Mesenchymal stem cell (in vitro differentiated cells and primary cell): ENCODE measurements at regions not wholly inside any gene's neighbourhood (a gene's known extent, or its start where the extent isn't known, plus 50 kb on each side); places are given as distances from the start of the nearest gene placed in this dataset.
"Not testable (repeated sequence)": the region's sequence is repeated elsewhere in the genome, so short reads cannot be mapped to it uniquely, and the experiment has no call there.

ENCODE experiments used
- DNase-seq: peaks from one replicate; pipeline ENCODE4 v3.0.0-alpha.2; 2013
- H2AFZ ChIP-seq: one replicate; pipeline ENCODE4 v1.6.1; 2013; ENCODE audit warnings: low read depth, mild to moderate bottlenecking, control low read depth, inconsistent platforms, low read length, moderate library complexity
- H2AK5ac ChIP-seq: 2 replicates; pipeline ENCODE4 v1.6.1; 2013; ENCODE audit warnings: low read length, moderate library complexity, mild to moderate bottlenecking, inconsistent platforms; ENCODE audit not compliant: severe bottlenecking
- H2BK120ac ChIP-seq: one replicate; pipeline ENCODE4 v1.6.1; 2013; ENCODE audit warnings: low read depth, mild to moderate bottlenecking, inconsistent platforms, low read length, moderate library complexity
- H2BK12ac ChIP-seq, 2 experiments: one replicate each; pipeline ENCODE4 v1.6.1; 2013; ENCODE audit warnings: inconsistent platforms in 2 of 2, low read length in 2 of 2, mild to moderate bottlenecking in 2 of 2, moderate library complexity in 2 of 2, control low read depth in 1 of 2
- H2BK15ac ChIP-seq: one replicate; pipeline ENCODE4 v1.6.1; 2013; ENCODE audit warnings: mild to moderate bottlenecking, low read depth, inconsistent platforms; ENCODE audit not compliant: poor library complexity, severe bottlenecking
- H2BK5ac ChIP-seq: 2 replicates; pipeline ENCODE4 v1.6.1; 2013; ENCODE audit warnings: low read depth, mild to moderate bottlenecking, low read length, control low read depth, inconsistent platforms; ENCODE audit not compliant: poor library complexity, severe bottlenecking
- H3K14ac ChIP-seq, 2 experiments: one replicate each; pipeline ENCODE4 v1.6.1; 2013; ENCODE audit warnings: inconsistent platforms in 2 of 2, low read length in 2 of 2, control low read depth in 1 of 2, mild to moderate bottlenecking in 1 of 2, moderate library complexity in 1 of 2
- H3K18ac ChIP-seq, 2 experiments: one replicate each; pipeline ENCODE4 v1.6.1; 2013; ENCODE audit warnings: inconsistent platforms in 2 of 2, low read length in 2 of 2, control low read depth in 1 of 2, low read depth in 1 of 2, mild to moderate bottlenecking in 1 of 2
- H3K23ac ChIP-seq, 2 experiments: one replicate each; pipeline ENCODE4 v1.6.1; 2013; ENCODE audit warnings: inconsistent platforms in 2 of 2, low read length in 2 of 2, mild to moderate bottlenecking in 2 of 2, moderate library complexity in 2 of 2, control low read depth in 1 of 2
- H3K27ac ChIP-seq: 2 replicates; pipeline ENCODE4 v1.5.1; 2013; ENCODE audit warnings: mild to moderate bottlenecking, moderate library complexity, low read length, control low read depth, inconsistent platforms; ENCODE audit not compliant: poor library complexity, severe bottlenecking
- H3K27me3 ChIP-seq, 2 experiments: 2 replicates each; pipeline versions ENCODE4 v1.6.1 to v1.7.0; 2013; ENCODE audit warnings: low read length in 2 of 2, mild to moderate bottlenecking in 2 of 2, moderate library complexity in 2 of 2, control low read depth in 1 of 2, inconsistent platforms in 1 of 2; ENCODE audit not compliant: control insufficient read depth in 1 of 2, insufficient read depth in 1 of 2
- H3K36me3 ChIP-seq, 2 experiments: 2 replicates each; pipeline versions ENCODE4 v1.6.1 to v1.7.0; 2013; ENCODE audit warnings: low read length in 2 of 2, control low read depth in 1 of 2, inconsistent platforms in 1 of 2, low read depth in 1 of 2, mild to moderate bottlenecking in 1 of 2; ENCODE audit not compliant: insufficient read depth in 2 of 2, control insufficient read depth in 1 of 2
- H3K4ac ChIP-seq, 2 experiments: one replicate each; pipeline ENCODE4 v1.6.1; 2013; ENCODE audit warnings: inconsistent platforms in 2 of 2, low read length in 2 of 2, mild to moderate bottlenecking in 2 of 2, moderate library complexity in 2 of 2, control low read depth in 1 of 2, low read depth in 1 of 2
- H3K4me1 ChIP-seq: 2 replicates; pipeline ENCODE4 v1.6.1; 2013; ENCODE audit warnings: low read depth, low read length, control low read depth; ENCODE audit not compliant: control insufficient read depth, insufficient read depth
- H3K4me2 ChIP-seq: 2 replicates; pipeline ENCODE4 v1.6.1; 2013; ENCODE audit warnings: low read length, mild to moderate bottlenecking, inconsistent platforms; ENCODE audit not compliant: poor library complexity, severe bottlenecking
- H3K4me3 ChIP-seq, 2 experiments: 2 replicates each; pipeline versions ENCODE4 v1.5.1 to v1.7.0; 2013; ENCODE audit warnings: low read length in 2 of 2, mild to moderate bottlenecking in 2 of 2, control low read depth in 1 of 2, low read depth in 1 of 2; ENCODE audit not compliant: insufficient read depth in 1 of 2
- H3K79me1 ChIP-seq: replicated peaks from 2 replicates; pipeline ENCODE4 v1.6.1; 2013; ENCODE audit warnings: mild to moderate bottlenecking, control low read depth, low read length, inconsistent platforms; ENCODE audit not compliant: poor library complexity, severe bottlenecking
- H3K9ac ChIP-seq: 2 replicates; pipeline ENCODE4 v1.7.0; 2013; ENCODE audit warnings: mild to moderate bottlenecking, low read length, moderate library complexity
- H3K9me3 ChIP-seq: 2 replicates; pipeline ENCODE4 v1.7.0; 2013; ENCODE audit warnings: mild to moderate bottlenecking, low read length; ENCODE audit not compliant: control insufficient read depth
- H4K8ac ChIP-seq: one replicate; pipeline ENCODE4 v1.6.1; 2013; ENCODE audit warnings: inconsistent platforms, mild to moderate bottlenecking, low read length, moderate library complexity
- H4K91ac ChIP-seq: one replicate; pipeline ENCODE4 v1.6.1; 2013; ENCODE audit warnings: mild to moderate bottlenecking, low read length, inconsistent platforms
- WGBS: methylation state at CpG from one replicate; pipeline ENCODE4 v1.1.7; 2013; ENCODE audit warnings: mixed read lengths; 5-methylcytosine and 5-hydroxymethylcytosine counted together

DNA sequence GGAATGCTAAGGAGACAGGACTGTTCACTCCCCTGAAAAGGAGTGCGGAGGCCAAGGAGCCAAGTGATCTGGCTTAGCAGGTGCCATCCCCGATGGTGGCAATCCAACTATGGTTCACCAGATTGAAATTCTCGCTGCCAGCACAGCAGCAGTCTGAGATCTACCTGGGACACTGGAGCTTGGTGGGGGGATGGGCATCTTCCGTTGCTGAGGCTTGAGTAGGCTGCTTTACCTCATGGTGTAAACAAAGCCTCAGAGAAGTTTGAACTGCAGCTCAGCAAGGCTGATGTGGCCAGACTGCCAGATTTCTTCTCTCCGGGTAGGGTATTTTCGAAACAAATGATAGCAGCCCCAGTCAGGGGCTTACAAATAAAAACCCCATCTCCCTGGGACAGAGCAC is 95.6 kb upstream of the HSFY2 start:
- not testable (repeated sequence) for H3K4me2 ChIP-seq, H3K27ac ChIP-seq, H3K18ac ChIP-seq, H2AK5ac ChIP-seq, H4K8ac ChIP-seq, H3K27me3 ChIP-seq, H2BK12ac ChIP-seq, H2AFZ ChIP-seq, DNase-seq, H3K79me1 ChIP-seq, H2BK5ac ChIP-seq, H4K91ac ChIP-seq, H2BK15ac ChIP-seq, H3K36me3 ChIP-seq, H3K14ac ChIP-seq, H3K4me3 ChIP-seq, H2BK120ac ChIP-seq, H3K4me1 ChIP-seq, H3K9me3 ChIP-seq, H3K9ac ChIP-seq, H3K4ac ChIP-seq, H3K23ac ChIP-seq
- no CpG with 5 or more reads among the region's 6 CpGs for WGBS

- not testable (repeated sequence) for H2BK15ac ChIP-seq, H3K4me1 ChIP-seq, H3K4me3 ChIP-seq, H3K18ac ChIP-seq, DNase-seq, H3K27me3 ChIP-seq, H3K14ac ChIP-seq, H4K8ac ChIP-seq, H4K91ac ChIP-seq, H3K36me3 ChIP-seq, H3K4me2 ChIP-seq, H3K27ac ChIP-seq, H2BK12ac ChIP-seq, H2AFZ ChIP-seq, H3K4ac ChIP-seq, H2AK5ac ChIP-seq, H2BK5ac ChIP-seq, H2BK120ac ChIP-seq, H3K9ac ChIP-seq, H3K23ac ChIP-seq, H3K9me3 ChIP-seq, H3K79me1 ChIP-seq
- no CpG with 5 or more reads among the region's 3 CpGs for WGBS
These were observed 93.5 kb upstream of the HSFY2 start for GRCh38 chrY:18866887-18867551.

GRCh38 chrY:18860856-18861255 is 87.3 kb upstream of the HSFY2 start:
- H3K4me2 ChIP-seq, H2BK15ac ChIP-seq, H3K27ac ChIP-seq, H3K23ac ChIP-seq, H2AFZ ChIP-seq, H3K4ac ChIP-seq, H2AK5ac ChIP-seq, H2BK12ac ChIP-seq, H2BK120ac ChIP-seq, H3K27me3 ChIP-seq, DNase-seq, H3K79me1 ChIP-seq, H2BK5ac ChIP-seq, H3K4me1 ChIP-seq, H3K4me3 ChIP-seq, H3K9me3 ChIP-seq, H3K36me3 ChIP-seq, H4K91ac ChIP-seq, H3K18ac ChIP-seq, H3K9ac ChIP-seq, H4K8ac ChIP-seq, H3K14ac ChIP-seq: not testable (repeated sequence)
- WGBS, result no CpG with 5 or more reads among the region's 3 CpGs

- DNase-seq, H3K4ac ChIP-seq, H2BK12ac ChIP-seq, H3K9me3 ChIP-seq, H3K9ac ChIP-seq, H4K8ac ChIP-seq, H3K79me1 ChIP-seq, H3K4me1 ChIP-seq, H2BK15ac ChIP-seq, H3K23ac ChIP-seq, H2AFZ ChIP-seq, H3K4me2 ChIP-seq, H3K18ac ChIP-seq, H3K14ac ChIP-seq, H2BK120ac ChIP-seq, H3K27me3 ChIP-seq, H3K27ac ChIP-seq, H3K4me3 ChIP-seq, H2BK5ac ChIP-seq, H2AK5ac ChIP-seq, H3K36me3 ChIP-seq, H4K91ac ChIP-seq: not testable (repeated sequence)
- WGBS, result no CpG with 5 or more reads among the region's 2 CpGs
These were observed 85.1 kb upstream of the HSFY2 start for GRCh38 chrY:18858484-18859191.
